ENCODE measurements at regions not wholly inside any gene's neighbourhood (a gene's known extent, or its start where the extent isn't known, plus 50 kb on each side); places are given as distances from the start of the nearest gene placed in this dataset.
A peak's percentile ranks its signal among the peaks of the same experiment; 100 is the strongest.

DNA sequence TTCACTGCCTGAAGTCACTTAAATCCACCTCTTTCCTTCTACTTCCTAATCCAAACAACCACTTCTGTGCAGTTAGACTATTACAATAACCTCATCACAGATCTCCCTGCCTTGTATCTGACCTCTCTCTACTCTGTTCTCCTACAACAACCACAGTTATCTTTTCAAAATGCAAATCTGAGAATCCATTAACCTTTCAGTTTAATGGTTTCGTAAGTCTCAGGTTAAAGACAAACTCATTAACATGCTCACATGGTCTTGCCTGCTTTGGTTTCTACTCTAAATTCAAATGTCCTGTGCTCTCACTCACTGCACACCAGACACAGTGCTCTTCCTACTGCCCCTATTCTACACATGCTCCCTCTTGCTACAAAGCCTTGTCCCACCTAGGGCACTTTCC, 406.5 kb upstream of the THBS1 start:
- TF ChIP-seq CTCF (IDR thresholded peaks at IDR 0.05; ENCODE audit: low read depth, low read length, missing control alignments) = no peak
- DNase-seq (ENCODE audit: extremely low read depth, low read depth) = no peak
- no peak overlapping the region for H3K4me3 ChIP-seq (replicated peaks; ENCODE audit: low read depth, low read length)

DNA sequence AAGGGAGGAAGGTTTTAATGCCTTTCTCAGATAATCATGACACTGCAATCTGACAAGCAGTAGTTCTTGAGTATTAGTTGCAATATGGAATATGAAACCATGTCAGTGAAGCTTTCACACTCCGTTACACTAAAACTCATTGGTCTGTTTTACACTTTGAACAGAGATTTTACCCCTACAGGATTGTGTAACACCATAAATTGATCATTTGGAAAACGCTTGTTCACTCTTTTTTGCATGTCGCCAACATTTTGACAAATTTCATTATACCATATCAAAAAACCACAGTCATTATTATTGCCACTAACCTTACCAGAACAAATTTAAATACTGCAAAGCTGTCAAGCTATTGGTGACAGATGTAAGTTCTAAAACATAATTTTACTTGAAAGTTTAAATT, 404.8 kb upstream of the THBS1 start:
- no peak for DNase-seq (ENCODE audit: extremely low read depth, low read depth)
- no peak for TF ChIP-seq CTCF (IDR thresholded peaks at IDR 0.05; ENCODE audit: low read depth, low read length, missing control alignments)

GRCh38 chr15:39177561-39177960, 403.3 kb upstream of the THBS1 start:
- DNase-seq (ENCODE audit: extremely low read depth, low read depth) = no peak
- no peak for TF ChIP-seq CTCF (IDR thresholded peaks at IDR 0.05; ENCODE audit: low read depth, low read length, missing control alignments)
- no peak overlapping the region for H3K4me3 ChIP-seq (replicated peaks; ENCODE audit: low read depth, low read length)

More for the DNA sequence above, 404.8 kb upstream of the THBS1 start:
- no peak overlapping the region for H3K4me3 ChIP-seq (replicated peaks; ENCODE audit: low read depth, low read length)

GRCh38 chr15:39180030-39180429, 400.8 kb upstream of the THBS1 start:
- DNase-seq (ENCODE audit: extremely low read depth, low read depth) = no peak
- H3K4me3 ChIP-seq (replicated peaks; ENCODE audit: low read depth, low read length) = no peak overlapping the region
- no peak for TF ChIP-seq CTCF (IDR thresholded peaks at IDR 0.05; ENCODE audit: low read depth, low read length, missing control alignments)

GRCh38 chr15:39180483-39180933, 400.4 kb upstream of the THBS1 start:
- DNase-seq (ENCODE audit: extremely low read depth, low read depth) = peak; percentile 75
- H3K4me3 ChIP-seq (replicated peaks; ENCODE audit: low read depth, low read length) = no peak overlapping the region
- TF ChIP-seq CTCF (IDR thresholded peaks at IDR 0.05; ENCODE audit: low read depth, low read length, missing control alignments) = no peak

GRCh38 chr15:39181056-39181747, 399.7 kb upstream of the THBS1 start:
- no peak overlapping the region for H3K4me3 ChIP-seq (replicated peaks; ENCODE audit: low read depth, low read length)
- TF ChIP-seq CTCF (IDR thresholded peaks at IDR 0.05; ENCODE audit: low read depth, low read length, missing control alignments) = no peak

DNA sequence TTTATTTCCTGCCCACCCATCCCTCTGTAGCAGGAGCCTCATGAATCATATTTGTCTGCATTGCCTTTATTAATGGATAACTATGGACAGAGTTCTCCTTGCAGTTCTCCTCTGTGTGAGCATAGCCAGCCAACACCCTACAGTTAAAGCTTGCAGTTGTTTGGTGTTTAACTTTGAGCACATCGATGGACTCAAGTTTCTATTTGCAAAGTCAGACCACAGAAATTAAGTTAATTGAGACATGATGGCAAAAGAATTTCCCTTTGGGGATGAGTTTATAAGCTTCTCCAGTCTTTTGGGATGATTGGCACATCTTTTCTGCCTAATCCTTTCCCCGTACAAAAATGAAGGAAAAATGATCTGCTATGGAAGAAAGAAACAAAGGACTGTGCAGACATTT, 398.9 kb upstream of the THBS1 start:
- H3K4me3 ChIP-seq (replicated peaks; ENCODE audit: low read depth, low read length) = no peak overlapping the region
- DNase-seq (ENCODE audit: extremely low read depth, low read depth) = no peak
- TF ChIP-seq CTCF (IDR thresholded peaks at IDR 0.05; ENCODE audit: low read depth, low read length, missing control alignments) = no peak

More at GRCh38 chr15:39181056-39181747, 399.7 kb upstream of the THBS1 start:
- no peak for DNase-seq (ENCODE audit: extremely low read depth, low read depth)

Measured in HFF-Myc (cell line).